KOPT-K1 (cell line): ENCODE measurements at regions not wholly inside any gene's neighbourhood (a gene's known extent, or its start where the extent isn't known, plus 50 kb on each side); places are given as distances from the start of the nearest gene placed in this dataset.

Experiments used
- H3K27ac ChIP-seq: fragments of 200-600 bp; sonication (generic); 2 replicates; pipeline ENCODE4 v1.5.1; 2016; ENCODE audit warnings: antibody characterized with exemption, mild to moderate bottlenecking, low read depth, low read length; ENCODE audit not compliant: poor library complexity, severe bottlenecking
- H3K36me3 ChIP-seq: fragments of 200-600 bp; sonication (generic); 2 replicates; pipeline ENCODE4 v1.5.1; 2017; ENCODE audit warnings: antibody characterized with exemption, mild to moderate bottlenecking, low read length, moderate library complexity; ENCODE audit not compliant: insufficient read depth
- H3K9me3 ChIP-seq: fragments of 200-600 bp; sonication (generic); 2 replicates; pipeline ENCODE4 v1.5.1; 2017; ENCODE audit warnings: antibody characterized with exemption, low read length, mild to moderate bottlenecking; ENCODE audit not compliant: insufficient read depth, poor library complexity, severe bottlenecking

DNA sequence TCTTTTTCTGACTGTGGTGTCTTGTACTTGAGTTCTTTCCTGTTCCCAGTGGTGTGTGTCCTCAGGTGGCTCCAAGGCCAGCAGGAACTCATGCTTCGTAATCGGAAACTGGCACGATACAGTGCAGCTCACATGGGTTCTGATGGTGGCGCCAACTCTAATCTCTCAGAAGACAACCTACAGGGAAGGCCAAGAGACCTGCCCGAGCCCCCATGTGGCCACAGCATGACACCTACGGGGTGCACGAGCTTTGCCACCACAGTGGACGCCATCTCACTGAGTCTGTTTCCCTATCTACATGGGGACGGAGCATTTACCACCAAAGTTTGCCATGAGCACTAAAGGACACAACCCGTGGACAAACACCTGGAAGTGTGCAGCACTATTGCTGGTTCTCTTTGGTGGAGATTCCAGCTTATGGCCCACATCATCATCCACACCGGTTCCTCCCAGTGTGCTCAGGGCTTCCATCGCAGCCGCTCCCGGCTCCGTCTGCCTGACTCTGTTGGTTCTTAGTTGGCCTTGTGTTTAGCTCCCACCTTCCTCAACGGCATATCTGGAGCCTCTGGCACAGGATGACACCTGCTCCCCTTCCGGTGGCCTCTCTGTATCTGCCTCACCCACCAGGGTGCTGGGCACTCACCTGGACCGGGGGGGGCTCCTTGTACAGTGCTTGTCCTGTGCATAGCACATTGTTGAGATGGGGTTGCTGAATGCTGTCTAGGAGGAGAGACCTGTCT, 586.6 kb upstream of the MKI67 start:
- Histone ChIP-seq H3K36me3 (no peaks in the 10 kb centered on the region), H3K27ac (no peak overlapping the region), H3K9me3 (no peaks in the 10 kb centered on the region)

- no peaks in the 10 kb centered on the region for H3K9me3 ChIP-seq
- no peaks in the 10 kb centered on the region for H3K36me3 ChIP-seq
- H3K27ac ChIP-seq, result no peak overlapping the region
These were observed 587.2 kb upstream of the MKI67 start for GRCh38 chr10:128713471-128713870.

DNA sequence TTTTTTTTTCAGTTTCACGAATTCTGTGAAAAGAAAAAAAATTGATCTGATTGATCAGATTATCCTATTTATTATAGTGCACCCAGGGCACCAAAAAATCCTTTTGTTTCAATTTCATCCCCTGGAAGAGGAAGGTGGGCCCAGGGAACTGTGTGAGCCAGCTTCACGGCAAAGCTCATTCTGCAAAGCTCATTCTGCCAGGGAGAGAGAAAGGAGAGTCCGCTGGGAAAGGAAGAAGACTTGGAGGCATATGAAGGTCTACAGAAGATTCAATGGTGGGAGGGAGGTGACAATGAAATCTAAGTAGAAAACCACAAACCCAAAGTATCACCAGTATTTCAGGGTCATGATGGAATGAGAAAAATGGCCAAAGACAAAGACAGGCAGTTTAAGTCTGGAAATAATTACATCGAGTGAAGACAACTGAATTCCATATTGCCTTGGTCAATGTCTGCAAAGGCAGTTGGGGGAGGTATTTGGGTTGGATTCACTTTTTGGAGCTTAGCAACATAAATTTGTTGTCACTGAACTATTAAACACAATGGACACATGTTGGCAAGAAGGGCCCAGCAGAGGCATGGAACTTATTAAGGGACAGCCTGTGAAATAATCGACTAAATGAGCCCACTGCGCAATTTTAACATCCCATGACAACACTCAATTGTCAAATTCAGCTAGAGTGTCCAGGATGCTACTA, 587.8 kb upstream of the MKI67 start:
- H3K36me3 ChIP-seq, result no peaks in the 10 kb centered on the region
- no peak overlapping the region for H3K27ac ChIP-seq
- no peaks in the 10 kb centered on the region for H3K9me3 ChIP-seq

DNA sequence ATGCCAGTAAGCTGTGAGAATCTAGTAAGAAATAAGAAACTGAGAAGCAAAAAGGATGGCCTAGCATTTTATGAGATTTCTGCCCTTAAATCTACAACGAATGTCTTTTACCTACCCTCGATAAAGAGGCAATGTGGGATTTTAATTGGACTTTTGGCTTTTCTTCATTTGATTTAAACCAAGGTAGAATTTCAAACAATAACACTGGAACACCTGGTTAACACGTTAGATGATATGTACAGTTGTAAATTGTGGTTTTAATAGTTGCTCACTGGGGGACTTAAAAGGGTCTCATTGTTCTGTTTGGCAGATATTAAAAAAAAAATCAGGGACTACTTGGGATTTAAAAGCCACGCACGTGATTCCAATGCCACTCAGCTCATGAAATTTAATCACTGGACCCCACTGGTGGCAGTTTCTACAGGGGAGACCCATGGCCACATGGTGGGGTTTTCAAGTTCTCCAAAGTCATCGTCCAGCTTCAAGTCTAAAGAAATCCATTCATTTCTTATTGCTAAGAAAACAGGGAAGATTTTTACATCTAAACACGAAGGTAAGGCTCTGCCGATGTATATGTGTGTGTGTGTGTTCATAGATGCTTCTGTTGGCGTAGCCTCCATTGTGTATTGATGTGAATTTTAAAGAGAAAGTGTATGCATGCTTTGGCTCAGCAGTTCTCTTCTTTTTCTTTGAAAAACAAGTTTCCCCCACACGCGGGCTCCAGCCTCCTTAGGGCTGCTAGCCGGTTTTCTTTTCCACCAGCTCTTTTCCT, 588.6 kb upstream of the MKI67 start:
- no peak overlapping the region for H3K27ac ChIP-seq
- H3K36me3 ChIP-seq, result no peaks in the 10 kb centered on the region
- H3K9me3 ChIP-seq, result no peaks in the 10 kb centered on the region

DNA sequence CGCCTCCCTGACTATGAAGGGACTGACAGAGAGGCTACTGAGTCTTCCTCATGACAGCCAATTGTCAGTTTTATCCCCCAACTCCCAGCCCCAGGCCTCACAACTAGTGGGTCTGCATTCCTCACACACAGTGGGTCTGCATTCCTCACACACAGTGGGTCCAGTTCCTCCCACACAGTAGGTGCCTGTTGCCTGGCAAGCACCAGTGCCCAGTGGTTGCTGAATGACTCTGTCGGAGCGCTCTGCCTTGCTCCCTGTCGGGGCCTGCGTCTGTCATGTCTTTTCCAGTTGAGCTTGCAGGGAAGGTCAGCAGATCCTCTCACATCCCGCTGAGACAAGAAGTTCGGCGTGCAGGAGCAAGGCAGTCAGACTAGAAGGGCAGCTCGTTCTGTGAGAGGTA, 590.0 kb upstream of the MKI67 start:
- Histone ChIP-seq H3K27ac (no peak overlapping the region), H3K36me3 (no peaks in the 10 kb centered on the region), H3K9me3 (no peaks in the 10 kb centered on the region)

DNA sequence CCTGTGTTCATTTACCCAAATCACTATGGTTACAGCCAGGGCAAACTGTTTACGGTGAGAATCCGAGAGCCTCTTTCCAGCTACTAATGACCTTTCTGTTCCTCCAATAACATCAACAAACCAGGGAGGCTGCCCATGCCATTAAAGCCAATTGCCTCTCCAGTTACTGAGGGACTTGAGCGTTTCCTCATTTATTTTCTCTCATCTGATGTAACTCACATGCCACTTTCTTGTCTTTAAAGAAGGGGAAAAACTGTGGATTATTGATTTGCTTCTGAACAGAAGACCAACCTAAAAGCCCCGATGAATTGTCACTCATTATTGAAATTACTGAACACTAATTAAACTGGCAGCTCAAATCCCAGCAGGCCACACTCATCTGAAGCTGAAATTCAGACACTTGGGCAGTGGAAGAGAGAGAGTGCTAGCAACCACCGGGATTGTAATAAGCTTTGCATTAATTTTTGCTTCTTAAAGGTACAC, 595.8 kb upstream of the MKI67 start:
- Histone ChIP-seq H3K36me3 (no peaks in the 10 kb centered on the region), H3K27ac (no peak overlapping the region), H3K9me3 (no peaks in the 10 kb centered on the region)

DNA sequence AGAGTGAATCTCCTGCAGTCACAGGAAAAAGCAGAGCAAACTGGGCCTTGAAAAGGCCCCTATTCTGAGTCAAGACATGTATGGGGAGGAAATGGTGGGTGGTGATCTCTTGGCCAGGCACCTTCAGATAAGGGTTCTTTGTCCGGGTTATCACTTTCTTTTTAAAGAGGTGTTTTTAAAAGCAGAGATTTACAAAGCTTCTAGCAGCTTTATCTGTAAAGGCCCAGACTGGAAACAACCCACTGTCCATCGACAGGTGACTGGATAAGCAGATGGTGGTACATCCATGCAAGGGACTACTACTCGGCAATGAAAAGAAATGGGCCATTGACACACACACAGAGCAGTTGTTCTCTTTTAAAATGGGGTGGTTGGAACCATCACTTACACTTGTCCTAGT, 596.7 kb upstream of the MKI67 start:
- no peaks in the 10 kb centered on the region for H3K36me3 ChIP-seq
- H3K27ac ChIP-seq, result no peak overlapping the region

DNA sequence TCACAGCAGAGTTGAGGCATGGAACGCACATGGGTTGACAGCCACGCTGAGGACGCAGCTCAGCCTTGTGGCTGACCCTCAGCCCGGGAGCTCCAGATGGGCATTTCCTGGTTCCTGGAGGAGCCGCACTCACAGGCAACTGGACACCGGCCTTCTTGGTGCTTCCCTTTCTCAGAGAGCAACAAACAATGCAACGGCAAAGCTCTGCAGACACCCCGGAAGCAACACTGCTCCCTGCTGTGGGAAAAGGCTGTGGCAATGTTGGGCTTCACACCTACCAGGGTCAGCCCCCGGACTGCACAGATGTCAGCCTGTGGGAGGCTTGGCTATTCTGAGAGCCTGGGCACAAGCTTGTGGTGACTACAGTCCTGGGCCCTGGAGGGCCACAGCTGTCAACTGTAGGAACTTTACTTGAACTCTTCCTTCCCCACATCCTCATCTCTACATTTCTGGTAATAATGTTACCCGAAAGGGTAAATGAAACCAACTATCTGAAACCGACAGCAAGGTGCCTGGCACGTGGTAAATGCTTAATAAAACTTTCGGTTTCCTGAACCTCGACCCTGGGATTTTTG, 597.5 kb upstream of the MKI67 start:
- Histone ChIP-seq H3K27ac (no peak overlapping the region), H3K36me3 (no peaks in the 10 kb centered on the region), H3K9me3 (no peaks in the 10 kb centered on the region)

More for the DNA sequence above, 596.7 kb upstream of the MKI67 start:
- H3K9me3 ChIP-seq, result no peaks in the 10 kb centered on the region

GRCh38 chr10:128725531-128725930, 599.3 kb upstream of the MKI67 start:
- no peaks in the 10 kb centered on the region for H3K9me3 ChIP-seq
- no peaks in the 10 kb centered on the region for H3K36me3 ChIP-seq
- no peak overlapping the region for H3K27ac ChIP-seq

DNA sequence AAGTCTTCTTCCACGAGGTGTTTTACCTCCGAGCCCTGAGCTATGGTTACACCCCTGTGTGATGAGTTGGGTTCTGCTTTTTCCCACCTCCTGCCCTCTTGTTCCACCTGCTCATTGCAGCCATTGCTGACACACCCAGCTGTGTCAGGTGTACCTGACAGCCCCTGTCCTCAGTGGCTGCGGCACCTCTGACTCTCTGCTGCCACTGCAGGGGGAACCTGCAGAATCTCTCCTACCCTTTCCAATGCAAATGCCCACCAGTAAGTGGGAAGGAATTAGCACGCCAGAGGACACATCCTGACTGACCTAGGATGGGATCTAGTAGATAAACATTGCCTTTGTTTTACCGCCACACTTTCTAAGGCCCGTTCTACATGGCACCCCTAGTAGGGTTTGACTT, 600.9 kb upstream of the MKI67 start:
- H3K36me3 ChIP-seq, result no peaks in the 10 kb centered on the region
- H3K9me3 ChIP-seq, result no peaks in the 10 kb centered on the region
- H3K27ac ChIP-seq, result no peak overlapping the region

DNA sequence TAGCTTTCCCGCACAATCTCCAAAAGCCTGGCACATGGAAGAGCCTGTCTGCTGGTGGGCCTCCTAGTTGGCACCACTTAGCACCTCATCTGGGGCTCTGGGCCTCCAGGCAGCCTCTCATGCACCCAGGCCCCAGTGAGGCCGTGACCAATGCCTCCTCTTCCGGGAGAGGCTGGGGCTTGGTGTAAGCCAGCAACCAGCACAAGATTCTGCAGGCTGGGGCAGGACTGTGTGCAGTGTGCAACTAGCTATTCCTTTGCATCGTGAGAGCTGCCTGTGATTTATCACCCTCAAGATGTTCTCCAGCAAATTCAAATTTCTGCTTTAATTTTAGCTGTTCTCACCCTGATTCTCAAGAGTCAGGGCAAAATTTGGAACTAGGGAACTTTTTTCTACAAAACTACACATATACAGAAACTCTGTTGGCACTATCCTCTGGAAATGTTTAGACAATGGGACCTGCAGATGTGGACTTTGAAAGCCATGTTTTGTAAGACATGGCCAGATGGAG, 603.7 kb upstream of the MKI67 start:
- no peaks in the 10 kb centered on the region for H3K36me3 ChIP-seq
- no peak overlapping the region for H3K27ac ChIP-seq
- no peaks in the 10 kb centered on the region for H3K9me3 ChIP-seq

GRCh38 chr10:128730922-128731321, 604.7 kb upstream of the MKI67 start:
- H3K9me3 ChIP-seq, result no peaks in the 10 kb centered on the region
- H3K36me3 ChIP-seq, result no peaks in the 10 kb centered on the region
- H3K27ac ChIP-seq, result no peak overlapping the region

- Histone ChIP-seq H3K27ac (no peak overlapping the region), H3K36me3 (no peaks in the 10 kb centered on the region), H3K9me3 (no peaks in the 10 kb centered on the region)
These were observed 607.9 kb upstream of the MKI67 start for GRCh38 chr10:128734161-128734560.

DNA sequence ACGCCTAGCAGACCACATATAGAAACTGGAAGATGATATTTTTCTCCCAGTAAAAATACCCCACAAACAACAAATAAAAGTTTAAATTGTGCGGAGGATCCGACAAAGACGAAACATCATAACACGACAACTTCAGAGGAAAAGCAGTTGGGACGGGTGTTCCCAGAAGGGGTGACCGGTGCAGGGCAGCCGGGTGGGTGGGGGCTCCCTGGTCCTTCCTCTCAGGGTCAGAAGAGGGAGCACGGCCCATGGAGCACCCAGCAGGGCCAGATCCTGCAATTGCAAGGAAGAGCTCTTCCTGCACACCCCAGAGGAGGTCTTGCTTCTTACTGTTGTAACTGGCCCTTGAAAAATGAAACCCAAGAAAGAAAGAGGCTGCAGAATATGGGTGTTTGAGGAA, 608.5 kb upstream of the MKI67 start:
- H3K9me3 ChIP-seq, result no peaks in the 10 kb centered on the region
- H3K27ac ChIP-seq, result no peak overlapping the region
- no peaks in the 10 kb centered on the region for H3K36me3 ChIP-seq

DNA sequence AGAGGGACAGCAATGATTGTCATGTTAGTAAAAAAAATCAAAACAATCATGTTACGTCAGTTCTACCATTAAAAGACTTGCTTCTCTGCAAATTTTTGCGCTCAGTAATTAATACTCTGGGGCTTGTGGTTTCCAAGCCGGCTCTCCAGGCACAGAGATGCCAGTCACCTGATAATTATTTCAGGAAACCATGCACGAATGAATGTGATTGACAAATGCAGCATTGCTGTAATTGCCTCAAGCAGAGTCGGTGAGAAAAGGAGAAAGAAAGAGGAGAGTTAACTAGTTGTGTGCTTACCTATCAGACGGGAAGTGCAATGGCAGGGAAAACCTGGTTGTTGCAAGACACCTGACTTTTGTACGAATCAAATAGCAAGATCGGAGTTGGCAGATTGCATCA, 609.8 kb upstream of the MKI67 start:
- Histone ChIP-seq H3K27ac (no peak overlapping the region), H3K9me3 (no peaks in the 10 kb centered on the region)

More for the DNA sequence above, 609.8 kb upstream of the MKI67 start:
- H3K36me3 ChIP-seq, result no peaks in the 10 kb centered on the region
